A549 (cell line): ENCODE measurements at regions not wholly inside any gene's neighbourhood (a gene's known extent, or its start where the extent isn't known, plus 50 kb on each side); places are given as distances from the start of the nearest gene placed in this dataset.

Source experiments
- CEBPB ChIP-seq, 2 experiments: fragments of >200 bp in 1 of 2; sonication (Bioruptor Twin) in 1 of 2; formaldehyde crosslinking in 1 of 2; IDR thresholded peaks; 2 replicates each; pipeline ENCODE4 v1.6.1; 2012 to 2016
- CHD2 ChIP-seq: fragments of 150-350 bp; IDR thresholded peaks from 2 replicates; pipeline ENCODE4 v1.6.1; 2014; ENCODE audit warnings: low read length; ENCODE audit not compliant: partially characterized antibody
- EP300 ChIP-seq, 2 experiments: fragments of >200 bp; sonication (Bioruptor Twin); formaldehyde crosslinking; IDR thresholded peaks; 2 replicates in 1 of 2; 3 replicates in 1 of 2; pipeline ENCODE4 v1.6.1; 2016 to 2017
- KDM1A ChIP-seq: fragments of 200-600 bp; sonication (generic); IDR thresholded peaks from 2 replicates; pipeline ENCODE4 v1.6.1; 2016; ENCODE audit warnings: low read depth, mild to moderate bottlenecking
- POLR2A ChIP-seq: IDR thresholded peaks from 2 replicates; pipeline ENCODE4 v1.6.1; 2012; ENCODE audit warnings: mild to moderate bottlenecking, low read length
- POLR2AphosphoS2 ChIP-seq: conservative IDR thresholded peaks from 2 replicates; pipeline ENCODE4 v1.6.1; 2012; ENCODE audit warnings: low read length, improper control_type of control experiment, inconsistent platforms
- RCOR1 ChIP-seq: fragments of 150-350 bp; IDR thresholded peaks from 2 replicates; pipeline ENCODE4 v1.6.1; 2014; ENCODE audit warnings: antibody characterized with exemption, low read length, low read depth
- RFX5 ChIP-seq: fragments of 450-650 bp; IDR thresholded peaks from 2 replicates; pipeline ENCODE4 v1.7.1; 2014; ENCODE audit warnings: antibody characterized with exemption, mild to moderate bottlenecking, moderate library complexity
- RNF2 ChIP-seq: fragments of 200-600 bp; sonication (generic); IDR thresholded peaks from 2 replicates; pipeline ENCODE4 v1.6.1; 2016; ENCODE audit warnings: low read depth, mild to moderate bottlenecking, antibody characterized with exemption, moderate library complexity, borderline replicate concordance
- SMC3 ChIP-seq: fragments of >200 bp; sonication (Bioruptor Twin); formaldehyde crosslinking; IDR thresholded peaks from 3 replicates; pipeline ENCODE4 v1.6.1; 2018; ENCODE audit warnings: inconsistent platforms
- TF ChIP-seq, protein P1 (sequence below): fragments of >200 bp; sonication (Bioruptor Twin); formaldehyde crosslinking; IDR thresholded peaks from 3 replicates; pipeline ENCODE4 v1.5.1; 2016
- TF ChIP-seq, protein P2 (sequence below): IDR thresholded peaks from 2 replicates; pipeline ENCODE4 v1.6.1; 2012

DNA sequence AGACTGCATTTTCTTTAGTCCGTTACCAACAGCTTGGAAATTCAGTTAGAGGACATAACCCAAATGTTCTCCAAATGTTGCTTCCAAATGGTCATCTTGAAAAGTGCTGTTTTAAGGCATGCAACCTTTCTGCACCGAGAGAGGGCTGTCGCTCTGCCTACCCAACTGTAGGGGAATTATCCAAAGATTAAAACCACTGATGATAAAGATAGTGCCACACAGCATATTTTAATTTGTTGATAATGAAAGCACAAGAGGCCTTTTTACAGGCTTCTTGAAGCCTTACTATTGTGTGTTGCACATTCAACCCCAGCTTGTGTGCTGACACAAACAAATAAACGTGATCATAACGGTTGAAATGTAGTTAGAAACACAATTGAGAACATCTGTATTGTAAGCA is 121.5 kb downstream of the LMO4 start:
- TF ChIP-seq POLR2AphosphoS2 (no peak), CEBPB (IDR thresholded peaks at IDR 0.05) (no peak), POLR2A (no peak), SMC3 (no peak), CHD2 (no peak), RFX5 (no peak), RCOR1 (no peak), RNF2 (no peak), EP300 (IDR thresholded peaks at IDR 0.05) (no peak), KDM1A (no peak)
- TF ChIP-seq, protein P1, sequence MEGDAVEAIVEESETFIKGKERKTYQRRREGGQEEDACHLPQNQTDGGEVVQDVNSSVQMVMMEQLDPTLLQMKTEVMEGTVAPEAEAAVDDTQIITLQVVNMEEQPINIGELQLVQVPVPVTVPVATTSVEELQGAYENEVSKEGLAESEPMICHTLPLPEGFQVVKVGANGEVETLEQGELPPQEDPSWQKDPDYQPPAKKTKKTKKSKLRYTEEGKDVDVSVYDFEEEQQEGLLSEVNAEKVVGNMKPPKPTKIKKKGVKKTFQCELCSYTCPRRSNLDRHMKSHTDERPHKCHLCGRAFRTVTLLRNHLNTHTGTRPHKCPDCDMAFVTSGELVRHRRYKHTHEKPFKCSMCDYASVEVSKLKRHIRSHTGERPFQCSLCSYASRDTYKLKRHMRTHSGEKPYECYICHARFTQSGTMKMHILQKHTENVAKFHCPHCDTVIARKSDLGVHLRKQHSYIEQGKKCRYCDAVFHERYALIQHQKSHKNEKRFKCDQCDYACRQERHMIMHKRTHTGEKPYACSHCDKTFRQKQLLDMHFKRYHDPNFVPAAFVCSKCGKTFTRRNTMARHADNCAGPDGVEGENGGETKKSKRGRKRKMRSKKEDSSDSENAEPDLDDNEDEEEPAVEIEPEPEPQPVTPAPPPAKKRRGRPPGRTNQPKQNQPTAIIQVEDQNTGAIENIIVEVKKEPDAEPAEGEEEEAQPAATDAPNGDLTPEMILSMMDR: no peak
- TF ChIP-seq, protein P2, sequence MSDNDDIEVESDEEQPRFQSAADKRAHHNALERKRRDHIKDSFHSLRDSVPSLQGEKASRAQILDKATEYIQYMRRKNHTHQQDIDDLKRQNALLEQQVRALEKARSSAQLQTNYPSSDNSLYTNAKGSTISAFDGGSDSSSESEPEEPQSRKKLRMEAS: no peak
